Endodermal cell (in vitro differentiated cells): ENCODE measurements at regions not wholly inside any gene's neighbourhood (a gene's known extent, or its start where the extent isn't known, plus 50 kb on each side); places are given as distances from the start of the nearest gene placed in this dataset.
A peak's percentile ranks its signal among the peaks of the same experiment; 100 is the strongest.

Experiments
- DNase-seq: peaks from one replicate; pipeline ENCODE4 v3.0.0-alpha.2; 2017
- H3K27ac ChIP-seq: 2 replicates; pipeline ENCODE4 v1.5.1; 2013; ENCODE audit warnings: mild to moderate bottlenecking, low read depth, low read length, moderate library complexity
- H3K27me3 ChIP-seq: 2 replicates; pipeline ENCODE4 v1.6.1; 2013; ENCODE audit warnings: mild to moderate bottlenecking, low read length, moderate library complexity; ENCODE audit not compliant: insufficient read depth, control insufficient read depth, poor library complexity, severe bottlenecking
- H3K36me3 ChIP-seq: 2 replicates; pipeline ENCODE4 v1.7.0; 2013; ENCODE audit warnings: mild to moderate bottlenecking, low read length, moderate library complexity; ENCODE audit not compliant: control insufficient read depth, insufficient read depth
- H3K4me1 ChIP-seq: one replicate; pipeline ENCODE4 v1.7.0; 2013; ENCODE audit warnings: low read length; ENCODE audit not compliant: control insufficient read depth, insufficient read depth
- H3K4me3 ChIP-seq: 2 replicates; pipeline ENCODE4 v1.5.1; 2013; ENCODE audit warnings: mild to moderate bottlenecking, low read length, moderate library complexity
- H3K9ac ChIP-seq: 2 replicates; pipeline ENCODE4 v1.6.1; 2013; ENCODE audit warnings: mild to moderate bottlenecking, low read length, moderate library complexity; ENCODE audit not compliant: poor library complexity, severe bottlenecking; ENCODE audit errors: extremely low read depth
- H3K9me3 ChIP-seq: 2 replicates; pipeline ENCODE4 v1.6.1; 2013; ENCODE audit warnings: mild to moderate bottlenecking, low read length, moderate library complexity; ENCODE audit not compliant: control insufficient read depth
- H3K27ac Mint-ChIP-seq: 2 replicates; pipeline ENCODE4 v1.8.0; 2020; ENCODE audit warnings: mixed read lengths
- H3K27me3 Mint-ChIP-seq: 2 replicates; pipeline ENCODE4 v1.8.0; 2021; ENCODE audit warnings: mild to moderate bottlenecking, mixed read lengths; ENCODE audit not compliant: insufficient read depth
- H3K36me3 Mint-ChIP-seq: 2 replicates; pipeline ENCODE4 v1.8.0; 2020; ENCODE audit warnings: low read depth, mixed read lengths
- H3K4me1 Mint-ChIP-seq: 2 replicates; pipeline ENCODE4 v1.8.0; 2020; ENCODE audit warnings: mixed read lengths
- H3K4me3 Mint-ChIP-seq: 2 replicates; pipeline ENCODE4 v1.8.0; 2020; ENCODE audit warnings: mild to moderate bottlenecking, moderate library complexity, mixed read lengths
- H3K9me3 Mint-ChIP-seq: 2 replicates; pipeline ENCODE4 v1.8.0; 2020; ENCODE audit warnings: mild to moderate bottlenecking, mixed read lengths
- CTCF ChIP-seq: fragments of 200-600 bp; sonication (generic); conservative IDR thresholded peaks from 2 replicates; pipeline ENCODE4 v1.5.0; 2021; ENCODE audit warnings: antibody characterized with exemption, mild to moderate bottlenecking
- WGBS, 2 experiments: methylation state at CpG; one replicate each; pipeline versions ENCODE4 v1.1.5 to v1.1.7; 2013; ENCODE audit warnings: missing lambda C conversion rate in 2 of 2, mixed read lengths in 1 of 2; ENCODE audit not compliant: insufficient coverage in 1 of 2, insufficient read length in 1 of 2; 5-methylcytosine and 5-hydroxymethylcytosine counted together

GRCh38 chr13:59363313-59363712 lies 800.4 kb downstream of the DIAPH3 start:
- H3K9me3 ChIP-seq = no peaks in the 10 kb centered on the region
- H3K27ac ChIP-seq = no peak overlapping the region
- no peaks in the 10 kb centered on the region for H3K36me3 Mint-ChIP-seq
- no peak overlapping the region for H3K4me3 Mint-ChIP-seq
- H3K9me3 Mint-ChIP-seq = no peaks in the 10 kb centered on the region
- H3K36me3 ChIP-seq = no peaks in the 10 kb centered on the region
- no peak for DNase-seq
- no peaks in the 10 kb centered on the region for H3K27me3 Mint-ChIP-seq
- no peak overlapping the region for H3K27ac Mint-ChIP-seq
- no peak overlapping the region for H3K4me3 ChIP-seq
- H3K9ac ChIP-seq = no peak overlapping the region
- no peaks in the 10 kb centered on the region for H3K27me3 ChIP-seq
- H3K4me1 Mint-ChIP-seq = peaks cover 24% of the 10 kb centered on the region
- WGBS, 2 experiments = 82 to 100% methylated on average over 3 of the region's 3 CpGs
- H3K4me1 ChIP-seq = peaks cover 11% of the 10 kb centered on the region
- TF ChIP-seq CTCF = no peak

- no peak overlapping the region for H3K27ac Mint-ChIP-seq
These were observed 799.8 kb downstream of the DIAPH3 start for GRCh38 chr13:59363947-59364346.

GRCh38 chr13:59364641-59365085 lies 799.1 kb downstream of the DIAPH3 start:
- H3K4me3 Mint-ChIP-seq = no peak overlapping the region
- peak; percentile 75 for DNase-seq
- 90% methylated on average over 6 to 7 of the region's 7 CpGs for WGBS, 2 experiments

More at GRCh38 chr13:59363947-59364346, 799.8 kb downstream of the DIAPH3 start:
- H3K9me3 ChIP-seq = no peaks in the 10 kb centered on the region
- peaks cover 17% of the 10 kb centered on the region for H3K4me1 ChIP-seq
- H3K9ac ChIP-seq = no peak overlapping the region
- H3K36me3 Mint-ChIP-seq = no peaks in the 10 kb centered on the region
- H3K27ac ChIP-seq = no peak overlapping the region
- H3K4me3 ChIP-seq = no peak overlapping the region
- H3K27me3 ChIP-seq = no peaks in the 10 kb centered on the region
- H3K4me3 Mint-ChIP-seq = no peak overlapping the region
- peaks cover 26% of the 10 kb centered on the region for H3K4me1 Mint-ChIP-seq
- H3K9me3 Mint-ChIP-seq = no peaks in the 10 kb centered on the region
- TF ChIP-seq CTCF = no peak
- H3K27me3 Mint-ChIP-seq = no peaks in the 10 kb centered on the region
- 88 to 96% methylated on average over 3 to 4 of the region's 4 CpGs for WGBS, 2 experiments
- no peak for DNase-seq
- H3K36me3 ChIP-seq = no peaks in the 10 kb centered on the region

More at GRCh38 chr13:59364641-59365085, 799.1 kb downstream of the DIAPH3 start:
- H3K27ac Mint-ChIP-seq = no peak overlapping the region
- H3K4me1 Mint-ChIP-seq = peaks cover 26% of the 10 kb centered on the region
- Histone ChIP-seq H3K27me3 (no peaks in the 10 kb centered on the region), H3K9ac (no peak overlapping the region), H3K4me1 (peaks cover 18% of the 10 kb centered on the region), H3K4me3 (no peak overlapping the region), H3K27ac (no peak overlapping the region), H3K36me3 (no peaks in the 10 kb centered on the region), H3K9me3 (peaks cover 1% of the 10 kb centered on the region)
- TF ChIP-seq CTCF = peak; percentile 65
- no peaks in the 10 kb centered on the region for H3K36me3 Mint-ChIP-seq
- no peaks in the 10 kb centered on the region for H3K27me3 Mint-ChIP-seq
- H3K9me3 Mint-ChIP-seq = no peaks in the 10 kb centered on the region
